ENCODE measurements at regions not wholly inside any gene's neighbourhood (a gene's known extent, or its start where the extent isn't known, plus 50 kb on each side); places are given as distances from the start of the nearest gene placed in this dataset.

DNA sequence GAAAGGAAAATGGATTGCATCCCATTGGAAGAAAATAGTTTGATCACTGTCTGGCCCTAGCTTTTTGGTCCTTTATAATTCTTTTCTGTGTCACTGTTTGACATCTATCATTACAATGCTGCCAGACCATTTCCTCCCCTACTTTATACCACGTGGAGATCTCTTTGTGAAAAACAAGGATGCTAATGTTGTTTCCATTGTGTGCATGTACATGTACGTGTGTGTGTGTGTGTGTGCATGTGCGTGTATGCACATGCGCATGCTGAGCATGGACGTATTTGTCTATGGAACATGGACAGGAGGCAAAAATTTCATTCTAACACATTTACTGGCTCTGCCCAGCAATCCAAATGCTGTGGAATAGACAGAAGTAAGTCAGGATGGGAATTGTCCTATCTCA lies 153.1 kb upstream of the PLXNA2 start:
- TF ChIP-seq EZH2phosphoT487 (IDR thresholded peaks at IDR 0.05; ENCODE audit: insufficient read depth, low read depth) = no peak
- TF ChIP-seq EZH2 (IDR thresholded peaks at IDR 0.05; ENCODE audit: insufficient read depth, poor library complexity, severe bottlenecking) = no peak
